ENCODE measurements at regions not wholly inside any gene's neighbourhood (a gene's known extent, or its start where the extent isn't known, plus 50 kb on each side); places are given as distances from the start of the nearest gene placed in this dataset.
"Not testable (repeated sequence)": the region's sequence is repeated elsewhere in the genome, so short reads cannot be mapped to it uniquely, and the experiment has no call there.

DNA sequence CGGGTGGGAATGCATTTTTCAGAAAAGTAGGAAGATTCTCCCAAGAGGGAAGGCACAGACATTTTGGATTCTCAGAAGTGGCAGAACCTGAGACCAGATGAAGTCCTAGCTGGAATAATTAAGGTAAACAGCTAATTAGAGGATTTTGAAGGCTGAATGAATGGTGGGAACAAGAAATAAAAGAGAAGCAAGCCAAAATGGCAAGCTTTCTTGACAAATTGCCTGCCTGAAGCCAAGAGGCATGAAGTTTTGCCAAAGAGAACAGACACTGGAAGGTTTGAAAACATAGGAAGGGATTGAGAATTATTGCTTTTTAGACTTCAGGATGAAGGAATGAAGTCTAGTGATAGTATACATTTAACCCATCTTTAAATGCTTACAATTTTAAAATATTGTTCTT, 115.0 kb upstream of the SEM1 start:
- WGBS, 2 donors = 33 to 50% methylated on average over 1 of the region's 1 CpG
- no peak for ATAC-seq
- Histone ChIP-seq H3K27me3 (no peaks in the 10 kb centered on the region), H3K27ac (no peak overlapping the region), H3K4me3 (no peak overlapping the region), H3K9me3 (no peaks in the 10 kb centered on the region), H3K36me3 (replicated peaks in 1 of 2; ENCODE audit: insufficient read depth in 1 of 2, low read depth in 2 of 2) (no peaks in the 10 kb centered on the region), H3K4me1 (no peaks in the 10 kb centered on the region)
- no peak for TF ChIP-seq POLR2A (IDR thresholded peaks at IDR 0.05)
- TF ChIP-seq, protein P1, sequence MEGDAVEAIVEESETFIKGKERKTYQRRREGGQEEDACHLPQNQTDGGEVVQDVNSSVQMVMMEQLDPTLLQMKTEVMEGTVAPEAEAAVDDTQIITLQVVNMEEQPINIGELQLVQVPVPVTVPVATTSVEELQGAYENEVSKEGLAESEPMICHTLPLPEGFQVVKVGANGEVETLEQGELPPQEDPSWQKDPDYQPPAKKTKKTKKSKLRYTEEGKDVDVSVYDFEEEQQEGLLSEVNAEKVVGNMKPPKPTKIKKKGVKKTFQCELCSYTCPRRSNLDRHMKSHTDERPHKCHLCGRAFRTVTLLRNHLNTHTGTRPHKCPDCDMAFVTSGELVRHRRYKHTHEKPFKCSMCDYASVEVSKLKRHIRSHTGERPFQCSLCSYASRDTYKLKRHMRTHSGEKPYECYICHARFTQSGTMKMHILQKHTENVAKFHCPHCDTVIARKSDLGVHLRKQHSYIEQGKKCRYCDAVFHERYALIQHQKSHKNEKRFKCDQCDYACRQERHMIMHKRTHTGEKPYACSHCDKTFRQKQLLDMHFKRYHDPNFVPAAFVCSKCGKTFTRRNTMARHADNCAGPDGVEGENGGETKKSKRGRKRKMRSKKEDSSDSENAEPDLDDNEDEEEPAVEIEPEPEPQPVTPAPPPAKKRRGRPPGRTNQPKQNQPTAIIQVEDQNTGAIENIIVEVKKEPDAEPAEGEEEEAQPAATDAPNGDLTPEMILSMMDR (IDR thresholded peaks at IDR 0.05) = no peak
- intact Hi-C loops (cut with DNase I) = no loop called here
- no peak for DNase-seq

DNA sequence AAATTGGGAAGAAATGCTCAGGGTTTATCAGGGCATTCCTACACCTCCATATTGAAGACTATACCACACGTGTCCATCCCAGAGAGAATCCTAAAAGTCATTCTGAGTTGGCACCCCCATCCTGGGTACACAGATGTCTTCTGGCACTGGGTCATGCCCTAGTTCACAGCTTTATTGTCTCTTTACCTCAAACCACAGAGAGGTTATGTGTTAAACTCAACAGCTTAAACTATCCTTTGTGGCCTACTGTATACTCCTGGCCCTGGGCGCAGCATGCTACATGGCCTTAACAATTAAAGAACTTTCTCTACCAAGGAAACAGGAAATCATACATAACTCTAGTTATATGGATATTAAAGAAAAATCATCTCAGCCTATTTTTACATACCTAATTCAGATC, 115.6 kb upstream of the SEM1 start:
- intact Hi-C loops (cut with DNase I) = no loop called here
- ATAC-seq = no peak
- H3K4me1 ChIP-seq = no peaks in the 10 kb centered on the region
- H3K27me3 ChIP-seq = no peaks in the 10 kb centered on the region
- 75 to 79% methylated on average over 2 of the region's 2 CpGs for whole genome bisulfite sequencing, 2 donors
- no peak overlapping the region for H3K27ac ChIP-seq
- DNase-seq = no peak
- no peak overlapping the region for H3K4me3 ChIP-seq
- TF ChIP-seq, protein P1 (IDR thresholded peaks at IDR 0.05) = no peak
- TF ChIP-seq POLR2A (IDR thresholded peaks at IDR 0.05) = no peak
- no peaks in the 10 kb centered on the region for H3K36me3 ChIP-seq (replicated peaks in 1 of 2; ENCODE audit: insufficient read depth in 1 of 2, low read depth in 2 of 2)
- H3K9me3 ChIP-seq = no peaks in the 10 kb centered on the region

DNA sequence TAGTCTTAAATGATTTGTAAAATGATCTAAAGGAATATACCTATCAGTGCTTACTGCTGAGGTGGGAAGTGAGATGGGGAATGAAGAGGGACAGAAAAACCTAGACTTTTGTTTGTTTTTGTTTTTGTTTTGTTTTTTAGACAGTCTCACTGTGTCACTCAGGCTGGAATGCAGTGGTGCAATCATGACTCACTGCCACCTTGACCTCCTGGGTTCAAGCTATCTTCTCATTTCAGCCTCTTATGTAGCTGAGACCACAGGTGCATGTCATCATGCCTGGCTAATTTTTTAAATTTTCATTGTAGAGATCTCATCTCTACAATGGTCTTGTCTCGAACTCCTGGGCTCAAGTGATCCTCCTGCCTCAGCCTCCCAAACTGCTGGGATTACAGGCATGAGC, 116.4 kb upstream of the SEM1 start:
- 40 to 43% methylated on average over 1 of the region's 1 CpG for WGBS, 2 donors
- no peak for DNase-seq
- no peaks in the 10 kb centered on the region for H3K9me3 ChIP-seq
- no peak overlapping the region for H3K27ac ChIP-seq
- intact Hi-C loops (cut with DNase I) = no loop called here
- no peaks in the 10 kb centered on the region for H3K27me3 ChIP-seq
- no peaks in the 10 kb centered on the region for H3K4me1 ChIP-seq
- H3K36me3 ChIP-seq (replicated peaks in 1 of 2; ENCODE audit: insufficient read depth in 1 of 2, low read depth in 2 of 2) = no peaks in the 10 kb centered on the region
- TF ChIP-seq POLR2A (IDR thresholded peaks at IDR 0.05) = no peak
- TF ChIP-seq, protein P1 (IDR thresholded peaks at IDR 0.05) = no peak
- no peak overlapping the region for H3K4me3 ChIP-seq
- no peak for ATAC-seq

DNA sequence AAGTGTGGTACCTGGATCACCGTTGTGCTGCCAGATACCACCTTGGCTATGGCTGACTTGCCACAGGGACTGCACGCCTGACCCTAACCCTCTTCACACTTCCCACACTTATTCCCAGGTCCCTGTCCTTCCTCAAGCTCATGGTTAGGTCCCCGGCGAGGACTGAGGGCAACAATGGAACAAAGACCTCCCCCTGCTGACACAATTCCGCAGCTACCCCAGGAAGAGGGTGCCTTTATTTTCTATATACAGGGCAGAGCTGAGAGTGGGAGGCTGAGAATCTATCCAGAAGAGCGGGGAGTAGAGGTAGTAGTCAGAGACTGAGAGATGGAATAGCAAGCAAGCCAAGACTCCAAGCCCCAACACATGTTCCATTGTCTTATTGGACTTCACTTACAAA, 118.1 kb upstream of the SEM1 start:
- H3K27ac ChIP-seq = no peak overlapping the region
- 58 to 75% methylated on average over 6 of the region's 6 CpGs for WGBS, 2 donors
- no peak overlapping the region for H3K4me3 ChIP-seq
- no peak for ATAC-seq
- H3K9me3 ChIP-seq = no peaks in the 10 kb centered on the region
- no peak for DNase-seq
- intact Hi-C loops (cut with DNase I) = no loop called here
- H3K36me3 ChIP-seq (replicated peaks in 1 of 2; ENCODE audit: insufficient read depth in 1 of 2, low read depth in 2 of 2) = no peaks in the 10 kb centered on the region
- TF ChIP-seq, protein P1 (IDR thresholded peaks at IDR 0.05) = no peak
- TF ChIP-seq POLR2A (IDR thresholded peaks at IDR 0.05) = no peak
- H3K27me3 ChIP-seq = no peaks in the 10 kb centered on the region
- no peaks in the 10 kb centered on the region for H3K4me1 ChIP-seq

DNA sequence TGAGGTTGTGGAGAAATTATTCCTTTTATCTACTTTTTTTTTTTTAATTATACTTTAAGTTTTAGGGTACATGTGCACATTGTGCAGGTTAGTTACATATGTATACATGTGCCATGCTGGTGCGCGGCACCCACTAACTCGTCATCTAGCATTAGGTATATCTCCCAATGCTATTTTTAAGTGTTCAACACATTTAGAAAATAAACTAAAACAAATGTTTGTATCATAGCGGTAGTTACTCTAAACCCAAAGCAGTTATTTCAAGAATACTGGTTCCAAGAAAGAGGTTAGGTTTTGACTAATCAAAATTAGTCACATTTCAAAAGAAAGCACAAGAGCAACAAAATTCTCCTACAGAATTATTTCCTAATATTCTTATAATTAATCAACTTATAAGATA, 119.5 kb upstream of the SEM1 start:
- WGBS, 2 donors = 81 to 92% methylated on average over 4 of the region's 4 CpGs
- intact Hi-C loops (cut with DNase I); ATAC-seq; H3K9me3 ChIP-seq; H3K4me1 ChIP-seq; H3K36me3 ChIP-seq (replicated peaks in 1 of 2; ENCODE audit: insufficient read depth in 1 of 2, low read depth in 2 of 2); DNase-seq; H3K27ac ChIP-seq; H3K27me3 ChIP-seq; H3K4me3 ChIP-seq: not testable (repeated sequence)
